SK-N-SH treated with all-trans-retinoic acid at 6 μM for 48 hours (cell line): ENCODE measurements at regions not wholly inside any gene's neighbourhood (a gene's known extent, or its start where the extent isn't known, plus 50 kb on each side); places are given as distances from the start of the nearest gene placed in this dataset.

ENCODE experiments used
- CREB5 ChIP-seq: fragments of 250-450 bp; sonication (Bioruptor Pico); IDR thresholded peaks from 2 replicates; pipeline ENCODE4 v1.5.1; 2020; ENCODE audit warnings: low read depth, mild to moderate bottlenecking, moderate library complexity
- OSR1 ChIP-seq: fragments of 250-450 bp; sonication (Bioruptor Pico); IDR thresholded peaks from 2 replicates; pipeline ENCODE4 v1.8.0; 2022; ENCODE audit warnings: moderate library complexity, mild to moderate bottlenecking, inconsistent platforms

DNA sequence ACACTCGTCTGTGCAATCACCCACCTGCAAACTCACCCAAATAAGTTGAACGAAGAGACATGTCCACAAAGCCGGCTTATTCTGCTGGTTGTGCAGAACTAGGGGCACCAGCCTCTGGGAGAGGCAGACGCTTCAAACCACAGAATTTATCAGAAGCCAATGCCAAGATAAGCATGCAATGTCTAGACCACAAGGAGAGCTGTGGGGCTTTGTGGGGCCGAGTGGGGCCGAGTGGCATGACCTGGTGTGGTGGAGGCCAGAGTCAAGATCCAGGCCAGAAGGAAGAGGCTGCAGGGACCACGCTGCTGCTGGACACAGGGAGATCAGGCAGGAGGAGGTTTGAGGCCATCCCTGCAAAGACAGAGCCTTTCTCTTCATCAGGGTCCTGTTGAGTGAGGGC, 259.0 kb downstream of the IRX2 start:
- TF ChIP-seq CREB5 (CRISPR knock-in tag) = no peak
- TF ChIP-seq OSR1 (CRISPR knock-in tag) = no peak
